Endothelial cell of umbilical vein (primary cell): ENCODE measurements at regions not wholly inside any gene's neighbourhood (a gene's known extent, or its start where the extent isn't known, plus 50 kb on each side); places are given as distances from the start of the nearest gene placed in this dataset.

ENCODE experiments used
- BruUV-seq: library from RNA; stranded (reverse); fragments of 400-500 nt; replicated peaks from 2 replicates; lab custom pipeline; 2021; lab: Mats Ljungman, UMichigan
- CTCF ChIA-PET: fragments of 300-600, 350-600 bp; sonication (Branson Sonifier 250); formaldehyde crosslinking; loops from one replicate; lab custom pipeline; 2021; ENCODE audit warnings: antibody characterized with exemption, inconsistent platforms; lab: Charles Lee
- POLR2A ChIA-PET: fragments of 300-600, 350-600 bp; sonication (Branson Sonifier 250); formaldehyde crosslinking; loops from one replicate; lab custom pipeline; 2021; ENCODE audit warnings: antibody characterized with exemption, inconsistent platforms; lab: Charles Lee
- DNase-seq: peaks from one replicate; pipeline ENCODE4 v3.0.0-alpha.2; 2011; ENCODE audit warnings: low read depth, low spot score
- FAIRE-seq: peaks from 2 replicates; lab custom pipeline; 2011; peaks lifted over from hg19 to GRCh38; lab: Jason Lieb, UNC
- H2AFZ ChIP-seq: 2 replicates; pipeline ENCODE4 v1.6.0; 2012; ENCODE audit warnings: low read depth, low read length, control low read depth, inconsistent platforms
- H3K27ac ChIP-seq: 2 replicates; pipeline ENCODE4 v1.5.1; 2011; ENCODE audit warnings: low read depth, mild to moderate bottlenecking, control low read depth, low read length, moderate library complexity; ENCODE audit not compliant: insufficient read depth
- H3K27me3 ChIP-seq, 2 experiments: 2 replicates each; pipeline versions ENCODE4 v1.6.0 to v1.6.1; 2011; ENCODE audit warnings: low read length in 2 of 2, mixed read lengths in 1 of 2; ENCODE audit not compliant: control insufficient read depth in 2 of 2, insufficient read depth in 2 of 2
- H3K36me3 ChIP-seq, 2 experiments: 2 replicates in 1 of 2; 3 replicates in 1 of 2; pipeline ENCODE4 v1.5.1; 2011; ENCODE audit warnings: low read length in 2 of 2, mild to moderate bottlenecking in 1 of 2, moderate library complexity in 1 of 2; ENCODE audit not compliant: control insufficient read depth in 2 of 2, insufficient read depth in 2 of 2; ENCODE audit errors: extremely low read depth in 1 of 2
- H3K4me1 ChIP-seq: 3 replicates; pipeline ENCODE4 v1.5.1; 2011; ENCODE audit warnings: mild to moderate bottlenecking, low read length; ENCODE audit not compliant: control insufficient read depth, insufficient read depth; ENCODE audit errors: extremely low read depth
- H3K4me2 ChIP-seq: 2 replicates; pipeline ENCODE4 v1.6.1; 2011; ENCODE audit warnings: low read length, control low read depth, mixed read lengths; ENCODE audit not compliant: insufficient read depth
- H3K4me3 ChIP-seq, 3 experiments: fragments of 200-600 bp in 1 of 3; sonication (generic), shearing (Covaris generic) in 1 of 3; replicated peaks in 1 of 3; 2 replicates each; pipeline ENCODE4 v1.5.1; 2011 to 2016; ENCODE audit warnings: control low read depth in 3 of 3, low read length in 3 of 3, mild to moderate bottlenecking in 2 of 3, inconsistent platforms in 1 of 3, low read depth in 1 of 3, moderate library complexity in 1 of 3; ENCODE audit not compliant: insufficient read depth in 1 of 3
- H3K79me2 ChIP-seq: 2 replicates; pipeline ENCODE4 v1.6.0; 2012; ENCODE audit warnings: low read length, inconsistent platforms; ENCODE audit not compliant: control insufficient read depth, insufficient read depth
- H3K9ac ChIP-seq: replicated peaks from 2 replicates; pipeline ENCODE3; 2011; ENCODE audit warnings: low read length, control low read depth; ENCODE audit not compliant: insufficient read depth; ENCODE audit errors: extremely low read depth
- H3K9me1 ChIP-seq: replicated peaks from 3 replicates; pipeline ENCODE4 v1.6.0; 2011; ENCODE audit warnings: mild to moderate bottlenecking, low read length; ENCODE audit not compliant: control insufficient read depth, insufficient read depth; ENCODE audit errors: extremely low read depth
- H3K9me3 ChIP-seq: replicated peaks from 2 replicates; pipeline ENCODE4 v1.5.1; 2012; ENCODE audit warnings: low read length, inconsistent platforms; ENCODE audit not compliant: control insufficient read depth, insufficient read depth
- H4K20me1 ChIP-seq: replicated peaks from 2 replicates; pipeline ENCODE3; 2011; ENCODE audit warnings: mild to moderate bottlenecking, low read length; ENCODE audit not compliant: control insufficient read depth, insufficient read depth; ENCODE audit errors: extremely low read depth
- EZH2 ChIP-seq: IDR thresholded peaks from 2 replicates; pipeline ENCODE4 v1.6.1; 2012; ENCODE audit warnings: borderline replicate concordance, low read depth, mild to moderate bottlenecking, moderate library complexity, low read length, inconsistent platforms; ENCODE audit not compliant: severe bottlenecking
- FOS ChIP-seq: IDR thresholded peaks from 2 replicates; pipeline ENCODE4 v1.6.1; 2011; ENCODE audit warnings: mild to moderate bottlenecking, low read length, moderate library complexity, borderline replicate concordance; ENCODE audit not compliant: insufficient read depth
- GATA2 ChIP-seq: IDR thresholded peaks from 2 replicates; pipeline ENCODE4 v1.7.0; 2011; ENCODE audit warnings: low read depth, mild to moderate bottlenecking, moderate library complexity, mixed read lengths, low read length; ENCODE audit not compliant: insufficient read length, insufficient read depth
- JUN ChIP-seq: IDR thresholded peaks from 2 replicates; pipeline ENCODE4 v1.6.1; 2011; ENCODE audit warnings: borderline replicate concordance, low read depth; ENCODE audit not compliant: insufficient read length, insufficient read depth
- MYC ChIP-seq: IDR thresholded peaks from one replicate; pipeline ENCODE4 v1.6.1; 2011; ENCODE audit warnings: mild to moderate bottlenecking, low read depth, low read length
- POLR2A ChIP-seq: IDR thresholded peaks from 2 replicates; pipeline ENCODE4 v1.6.1; 2012; ENCODE audit warnings: low read depth, mild to moderate bottlenecking, control low read depth, low read length
- POLR2AphosphoS5 ChIP-seq: IDR thresholded peaks from 2 replicates; pipeline ENCODE4 v1.6.1; 2012; ENCODE audit warnings: low read depth, mild to moderate bottlenecking, control low read depth, low read length, moderate library complexity; ENCODE audit not compliant: insufficient read depth
- dilution Hi-C: fragments of 300-500 bp; cut with MboI; formaldehyde crosslinking; loops from one replicate; pipeline ENCODE4 v1.15.0; 2019; ENCODE audit warnings: low sequenced_read_pairs; ENCODE audit not compliant: extremely low pct_ligation_motif_present
- intact Hi-C: fragments of 100-400 bp; cut with micrococcal nuclease; formaldehyde crosslinking; loops from one replicate; pipeline ENCODE4 v1.10.0; 2022
- TF ChIP-seq, protein P1 (sequence below), 2 donors: IDR thresholded peaks; 1 replicate in 1 of 2; 2 replicates in 1 of 2; pipeline ENCODE4 v1.5.1; 2011; ENCODE audit warnings: low read length in 2 of 2, mild to moderate bottlenecking in 2 of 2, moderate library complexity in 2 of 2, control low read depth in 1 of 2, inconsistent platforms in 1 of 2, low read depth in 1 of 2; ENCODE audit not compliant: insufficient read depth in 1 of 2; ENCODE audit errors: extremely low read depth in 1 of 2
- TF ChIP-seq, protein P2 (sequence below): IDR thresholded peaks from 2 replicates; pipeline ENCODE4 v1.6.1; 2011; ENCODE audit not compliant: insufficient read depth, insufficient read length

DNA sequence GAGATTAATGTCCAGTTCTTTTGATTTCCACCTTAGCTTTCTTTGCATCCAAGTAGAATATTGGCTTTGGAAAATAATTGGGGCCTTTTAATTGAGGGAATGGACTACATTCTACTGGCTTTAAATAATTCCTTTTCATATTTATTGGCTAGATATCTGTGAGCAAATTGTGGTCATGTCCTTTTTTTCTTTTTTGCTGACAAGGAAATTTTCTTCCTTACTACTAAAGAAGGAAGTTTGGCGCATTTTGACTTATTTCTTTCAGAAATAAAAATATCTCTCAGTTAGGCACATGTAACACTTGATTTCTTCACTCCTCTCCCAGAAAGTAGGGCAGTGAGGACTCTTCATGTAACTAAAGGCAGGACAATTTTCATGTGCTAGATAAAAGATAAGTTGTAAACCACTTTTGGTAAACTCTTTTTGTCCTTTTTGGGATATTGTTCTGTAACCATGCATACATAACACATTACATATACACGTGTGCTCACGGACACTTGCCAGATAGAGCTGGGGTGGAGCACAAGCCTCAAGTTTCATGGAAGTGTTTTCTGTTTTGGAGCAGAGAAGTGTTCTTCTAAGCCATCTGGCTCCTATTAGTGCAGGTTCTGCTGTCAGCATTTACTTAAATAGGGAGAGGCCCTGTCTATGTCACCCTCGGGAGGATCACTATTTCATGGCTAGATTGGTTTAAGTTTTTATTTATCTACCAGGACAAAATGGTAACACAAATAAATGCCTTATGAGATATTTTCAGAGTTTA lies 85.1 kb upstream of the LRIG3 start:
- H4K20me1 ChIP-seq, result no peaks in the 10 kb centered on the region
- dilution Hi-C loops (no loop called here), intact Hi-C loops (no loop called here)
- no peaks in the 10 kb centered on the region for H3K4me1 ChIP-seq
- BruUV-seq, result no TSS peak
- no peaks in the 10 kb centered on the region for H3K9me3 ChIP-seq
- H3K9me1 ChIP-seq, result no peaks in the 10 kb centered on the region
- no peaks in the 10 kb centered on the region for H3K27me3 ChIP-seq
- TF ChIP-seq POLR2A (no peak), EZH2 (no peak), POLR2AphosphoS5 (no peak), JUN (no peak), FOS (no peak), MYC (no peak), GATA2 (no peak)
- TF ChIP-seq, protein P1, sequence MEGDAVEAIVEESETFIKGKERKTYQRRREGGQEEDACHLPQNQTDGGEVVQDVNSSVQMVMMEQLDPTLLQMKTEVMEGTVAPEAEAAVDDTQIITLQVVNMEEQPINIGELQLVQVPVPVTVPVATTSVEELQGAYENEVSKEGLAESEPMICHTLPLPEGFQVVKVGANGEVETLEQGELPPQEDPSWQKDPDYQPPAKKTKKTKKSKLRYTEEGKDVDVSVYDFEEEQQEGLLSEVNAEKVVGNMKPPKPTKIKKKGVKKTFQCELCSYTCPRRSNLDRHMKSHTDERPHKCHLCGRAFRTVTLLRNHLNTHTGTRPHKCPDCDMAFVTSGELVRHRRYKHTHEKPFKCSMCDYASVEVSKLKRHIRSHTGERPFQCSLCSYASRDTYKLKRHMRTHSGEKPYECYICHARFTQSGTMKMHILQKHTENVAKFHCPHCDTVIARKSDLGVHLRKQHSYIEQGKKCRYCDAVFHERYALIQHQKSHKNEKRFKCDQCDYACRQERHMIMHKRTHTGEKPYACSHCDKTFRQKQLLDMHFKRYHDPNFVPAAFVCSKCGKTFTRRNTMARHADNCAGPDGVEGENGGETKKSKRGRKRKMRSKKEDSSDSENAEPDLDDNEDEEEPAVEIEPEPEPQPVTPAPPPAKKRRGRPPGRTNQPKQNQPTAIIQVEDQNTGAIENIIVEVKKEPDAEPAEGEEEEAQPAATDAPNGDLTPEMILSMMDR (IDR thresholded peaks at IDR 0.05; ENCODE audit: extremely low read depth in 1 of 2, insufficient read depth in 1 of 2, low read depth in 1 of 2, low read length in 2 of 2), result no peak
- TF ChIP-seq, protein P2, sequence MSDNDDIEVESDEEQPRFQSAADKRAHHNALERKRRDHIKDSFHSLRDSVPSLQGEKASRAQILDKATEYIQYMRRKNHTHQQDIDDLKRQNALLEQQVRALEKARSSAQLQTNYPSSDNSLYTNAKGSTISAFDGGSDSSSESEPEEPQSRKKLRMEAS, result no peak
- ChIA-PET CTCF (interaction anchor here (1.2 kb wide), 1 partner anchor 37 kb away, joined by 3 read pairs; no protein-coding TSS in a partner anchor), POLR2A (no interaction called here)
- H3K79me2 ChIP-seq, result no peaks in the 10 kb centered on the region
- H3K9ac ChIP-seq, result no peak overlapping the region
- no peaks in the 10 kb centered on the region for H3K36me3 ChIP-seq
- DNase-seq (no peak), FAIRE-seq (no peak)
- H3K4me3 ChIP-seq, result no peak overlapping the region
- no peak overlapping the region for H3K4me2 ChIP-seq
- no peak overlapping the region for H2AFZ ChIP-seq
- no peak overlapping the region for H3K27ac ChIP-seq
